ENCODE measurements at regions not wholly inside any gene's neighbourhood (a gene's known extent, or its start where the extent isn't known, plus 50 kb on each side); places are given as distances from the start of the nearest gene placed in this dataset.

DNA sequence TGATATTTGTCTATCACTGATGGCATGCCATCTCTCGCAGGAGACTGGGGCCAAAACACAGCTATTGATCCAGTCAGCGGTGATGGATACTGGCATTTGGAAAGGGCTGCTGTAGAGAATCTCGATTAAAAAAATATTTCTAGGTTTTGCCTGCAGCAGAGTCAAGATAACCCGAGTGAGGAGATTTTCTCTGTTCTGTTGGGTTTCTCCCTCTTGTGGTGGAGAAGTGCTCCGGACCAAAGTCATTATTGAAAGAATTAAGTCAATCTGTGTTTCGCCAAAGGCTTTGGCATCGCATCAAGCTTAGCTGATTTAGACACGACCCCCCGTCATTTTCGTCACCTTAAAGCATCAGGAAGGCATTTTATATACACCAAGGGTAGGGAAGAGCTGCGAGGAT is 97.1 kb upstream of the IRX2 start:
- TF ChIP-seq EP300 (IDR thresholded peaks at IDR 0.05) = no peak
- no peak for TF ChIP-seq POLR2AphosphoS5 (IDR thresholded peaks at IDR 0.05)
- TF ChIP-seq, protein P1, sequence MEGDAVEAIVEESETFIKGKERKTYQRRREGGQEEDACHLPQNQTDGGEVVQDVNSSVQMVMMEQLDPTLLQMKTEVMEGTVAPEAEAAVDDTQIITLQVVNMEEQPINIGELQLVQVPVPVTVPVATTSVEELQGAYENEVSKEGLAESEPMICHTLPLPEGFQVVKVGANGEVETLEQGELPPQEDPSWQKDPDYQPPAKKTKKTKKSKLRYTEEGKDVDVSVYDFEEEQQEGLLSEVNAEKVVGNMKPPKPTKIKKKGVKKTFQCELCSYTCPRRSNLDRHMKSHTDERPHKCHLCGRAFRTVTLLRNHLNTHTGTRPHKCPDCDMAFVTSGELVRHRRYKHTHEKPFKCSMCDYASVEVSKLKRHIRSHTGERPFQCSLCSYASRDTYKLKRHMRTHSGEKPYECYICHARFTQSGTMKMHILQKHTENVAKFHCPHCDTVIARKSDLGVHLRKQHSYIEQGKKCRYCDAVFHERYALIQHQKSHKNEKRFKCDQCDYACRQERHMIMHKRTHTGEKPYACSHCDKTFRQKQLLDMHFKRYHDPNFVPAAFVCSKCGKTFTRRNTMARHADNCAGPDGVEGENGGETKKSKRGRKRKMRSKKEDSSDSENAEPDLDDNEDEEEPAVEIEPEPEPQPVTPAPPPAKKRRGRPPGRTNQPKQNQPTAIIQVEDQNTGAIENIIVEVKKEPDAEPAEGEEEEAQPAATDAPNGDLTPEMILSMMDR (IDR thresholded peaks at IDR 0.05) = no peak
- no peak for TF ChIP-seq POLR2A (IDR thresholded peaks at IDR 0.05)
- intact Hi-C loops (cut with DNase I) = no loop called here
- no peak for DNase-seq

GRCh38 chr5:2847608-2848007 is 96.1 kb upstream of the IRX2 start:
- no peak overlapping the region for H3K4me3 ChIP-seq
- H3K27ac ChIP-seq = no peak overlapping the region
- TF ChIP-seq, protein P1 (IDR thresholded peaks at IDR 0.05) = no peak
- TF ChIP-seq EP300 (IDR thresholded peaks at IDR 0.05) (no peak), POLR2A (IDR thresholded peaks at IDR 0.05) (no peak), POLR2AphosphoS5 (IDR thresholded peaks at IDR 0.05) (no peak)
- H3K36me3 ChIP-seq = no peaks in the 10 kb centered on the region
- no peak for DNase-seq
- intact Hi-C loops (cut with DNase I) = no loop called here
- H3K9me3 ChIP-seq = no peaks in the 10 kb centered on the region
- H3K4me1 ChIP-seq = no peaks in the 10 kb centered on the region
- H3K27me3 ChIP-seq = no peaks in the 10 kb centered on the region
- 84 to 89% methylated on average over 11 of the region's 11 CpGs for WGBS, 2 donors

More for the DNA sequence above, 97.1 kb upstream of the IRX2 start:
- no peaks in the 10 kb centered on the region for H3K9me3 ChIP-seq
- no peaks in the 10 kb centered on the region for H3K36me3 ChIP-seq
- no peak overlapping the region for H3K27ac ChIP-seq
- no peaks in the 10 kb centered on the region for H3K4me1 ChIP-seq
- no peaks in the 10 kb centered on the region for H3K27me3 ChIP-seq
- WGBS, 2 donors = 72 to 73% methylated on average over 11 of the region's 11 CpGs
- no peak overlapping the region for H3K4me3 ChIP-seq

DNA sequence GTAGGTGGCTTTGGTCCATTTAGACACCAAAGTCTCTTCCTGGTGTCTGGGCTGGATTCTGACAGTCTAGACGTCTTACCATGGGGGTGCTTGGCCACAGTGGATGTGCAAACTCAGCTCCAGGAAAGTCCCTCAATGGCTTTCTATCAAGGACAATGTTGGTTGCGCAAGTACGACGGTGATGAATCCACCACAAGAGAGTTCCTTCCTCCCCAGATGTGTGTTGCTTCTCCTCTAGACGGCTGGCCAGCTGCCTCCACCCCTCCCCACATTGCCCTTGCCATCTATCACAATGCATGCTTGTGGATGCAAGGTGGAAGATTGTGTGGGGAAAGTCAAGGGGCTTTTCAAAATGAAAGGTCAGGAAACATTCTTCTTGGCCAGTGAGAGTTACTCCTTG is 89.7 kb upstream of the IRX2 start:
- Histone ChIP-seq H3K36me3 (no peaks in the 10 kb centered on the region), H3K9me3 (no peaks in the 10 kb centered on the region), H3K4me1 (no peaks in the 10 kb centered on the region), H3K4me3 (no peak overlapping the region), H3K27ac (no peak overlapping the region), H3K27me3 (no peaks in the 10 kb centered on the region)
- WGBS, 2 donors = 69 to 84% methylated on average over 5 of the region's 5 CpGs
- no peak for DNase-seq
- TF ChIP-seq POLR2AphosphoS5 (IDR thresholded peaks at IDR 0.05) (no peak), EP300 (IDR thresholded peaks at IDR 0.05) (no peak), POLR2A (IDR thresholded peaks at IDR 0.05) (no peak)
- TF ChIP-seq, protein P1 (IDR thresholded peaks at IDR 0.05) = no peak
- intact Hi-C loops (cut with DNase I) = no loop called here

DNA sequence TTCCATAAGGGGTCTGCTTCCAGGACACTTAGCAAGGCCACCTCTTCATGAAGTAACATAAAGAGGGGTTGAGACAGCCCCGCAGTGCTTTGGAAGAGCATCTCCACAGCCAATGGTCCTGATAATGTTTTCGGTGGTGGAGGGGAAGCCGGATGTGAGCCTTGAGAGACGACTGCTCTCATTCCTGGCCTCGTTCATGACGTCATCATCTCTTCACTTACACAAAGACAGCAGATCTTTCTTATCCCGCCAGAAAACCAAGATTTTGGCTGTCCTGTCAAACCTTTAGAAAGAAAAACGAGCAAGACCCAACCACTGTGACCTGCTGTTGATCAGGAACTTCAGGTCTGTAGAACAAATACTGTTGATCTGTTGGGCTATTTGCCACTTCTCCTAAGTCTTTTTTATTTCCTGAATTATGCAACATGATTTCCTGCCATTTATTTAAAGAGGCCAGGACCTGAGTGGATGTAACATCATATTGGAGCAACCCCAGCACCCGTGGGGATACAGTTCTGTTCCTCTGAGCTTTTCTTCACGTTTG is 89.0 kb upstream of the IRX2 start:
- intact Hi-C loops (cut with DNase I) = no loop called here
- TF ChIP-seq POLR2AphosphoS5 (IDR thresholded peaks at IDR 0.05) (no peak), POLR2A (IDR thresholded peaks at IDR 0.05) (no peak), EP300 (IDR thresholded peaks at IDR 0.05) (no peak)
- TF ChIP-seq, protein P1 (IDR thresholded peaks at IDR 0.05) = no peak
- no peaks in the 10 kb centered on the region for H3K36me3 ChIP-seq
- no peak overlapping the region for H3K4me3 ChIP-seq
- 72 to 74% methylated on average over 10 of the region's 10 CpGs for WGBS, 2 donors
- DNase-seq = no peak
- H3K9me3 ChIP-seq = no peaks in the 10 kb centered on the region
- H3K27ac ChIP-seq = no peak overlapping the region
- no peaks in the 10 kb centered on the region for H3K27me3 ChIP-seq
- H3K4me1 ChIP-seq = no peaks in the 10 kb centered on the region

DNA sequence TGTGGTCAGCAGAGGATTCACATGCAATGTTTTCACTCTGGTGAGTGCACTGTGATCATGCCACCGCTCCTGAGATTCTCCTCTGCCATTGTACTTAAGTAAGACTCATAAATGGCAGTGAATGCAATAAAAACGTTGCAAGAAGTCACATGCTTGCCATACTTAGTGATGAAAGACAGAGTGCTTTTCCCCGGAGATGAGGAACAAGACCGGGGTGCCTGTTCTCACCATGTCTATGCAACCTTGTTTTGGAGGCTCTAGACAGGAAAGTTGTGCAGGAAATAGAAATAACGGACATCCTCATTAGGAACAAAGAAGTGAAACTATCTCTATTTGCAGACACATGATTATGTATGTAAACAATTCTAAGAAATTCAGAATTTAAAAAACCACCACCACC is 84.7 kb upstream of the IRX2 start:
- no peak overlapping the region for H3K27ac ChIP-seq
- peaks cover 0 to 6% (median 0%) of the 10 kb centered on the region in 3 donors for H3K27me3 ChIP-seq
- 59 to 62% methylated on average over 5 of the region's 5 CpGs for WGBS, 2 donors
- H3K4me1 ChIP-seq = no peaks in the 10 kb centered on the region
- H3K9me3 ChIP-seq = no peaks in the 10 kb centered on the region
- DNase-seq = no peak
- intact Hi-C loops (cut with DNase I) = no loop called here
- no peak overlapping the region for H3K4me3 ChIP-seq
- H3K36me3 ChIP-seq = no peaks in the 10 kb centered on the region
- TF ChIP-seq, protein P1 (IDR thresholded peaks at IDR 0.05) = no peak
- TF ChIP-seq POLR2A (IDR thresholded peaks at IDR 0.05) = no peak
- no peak for TF ChIP-seq POLR2AphosphoS5 (IDR thresholded peaks at IDR 0.05)
- no peak for TF ChIP-seq EP300 (IDR thresholded peaks at IDR 0.05)

Measured in sigmoid colon (tissue), 6 donors.